HG03442 (cell line): ENCODE measurements at regions not wholly inside any gene's neighbourhood (a gene's known extent, or its start where the extent isn't known, plus 50 kb on each side); places are given as distances from the start of the nearest gene placed in this dataset.
"Not testable (repeated sequence)": the region's sequence is repeated elsewhere in the genome, so short reads cannot be mapped to it uniquely, and the experiment has no call there.

ENCODE experiments used
- ATAC-seq: cut with Tn5 transposase; IDR thresholded peaks from one replicate; pipeline ENCODE4 v1.9.1; 2021; ENCODE audit warnings: mild to moderate bottlenecking, moderate library complexity; ENCODE audit not compliant: unreplicated experiment

DNA sequence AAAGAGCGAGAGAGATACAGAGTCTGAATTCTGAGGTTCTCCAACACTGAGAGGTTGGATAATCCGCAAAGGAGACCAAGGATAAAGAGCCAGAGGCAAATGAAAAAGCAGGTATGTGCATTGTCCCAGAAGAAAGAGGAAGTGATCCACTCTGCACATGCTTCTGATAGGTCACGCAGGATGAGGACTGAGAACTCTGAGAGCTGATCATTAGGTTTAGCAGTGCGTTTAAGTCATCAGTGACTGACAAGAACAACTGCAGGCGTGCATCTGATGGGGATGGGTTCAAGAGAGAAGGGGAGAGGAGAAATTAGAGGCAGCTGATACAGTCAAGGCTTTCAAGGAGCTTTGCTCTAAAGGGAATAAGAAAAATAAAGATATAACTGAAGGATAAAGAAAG, 301.2 kb upstream of the SGK1 start:
- ATAC-seq: peak; percentile 59

DNA sequence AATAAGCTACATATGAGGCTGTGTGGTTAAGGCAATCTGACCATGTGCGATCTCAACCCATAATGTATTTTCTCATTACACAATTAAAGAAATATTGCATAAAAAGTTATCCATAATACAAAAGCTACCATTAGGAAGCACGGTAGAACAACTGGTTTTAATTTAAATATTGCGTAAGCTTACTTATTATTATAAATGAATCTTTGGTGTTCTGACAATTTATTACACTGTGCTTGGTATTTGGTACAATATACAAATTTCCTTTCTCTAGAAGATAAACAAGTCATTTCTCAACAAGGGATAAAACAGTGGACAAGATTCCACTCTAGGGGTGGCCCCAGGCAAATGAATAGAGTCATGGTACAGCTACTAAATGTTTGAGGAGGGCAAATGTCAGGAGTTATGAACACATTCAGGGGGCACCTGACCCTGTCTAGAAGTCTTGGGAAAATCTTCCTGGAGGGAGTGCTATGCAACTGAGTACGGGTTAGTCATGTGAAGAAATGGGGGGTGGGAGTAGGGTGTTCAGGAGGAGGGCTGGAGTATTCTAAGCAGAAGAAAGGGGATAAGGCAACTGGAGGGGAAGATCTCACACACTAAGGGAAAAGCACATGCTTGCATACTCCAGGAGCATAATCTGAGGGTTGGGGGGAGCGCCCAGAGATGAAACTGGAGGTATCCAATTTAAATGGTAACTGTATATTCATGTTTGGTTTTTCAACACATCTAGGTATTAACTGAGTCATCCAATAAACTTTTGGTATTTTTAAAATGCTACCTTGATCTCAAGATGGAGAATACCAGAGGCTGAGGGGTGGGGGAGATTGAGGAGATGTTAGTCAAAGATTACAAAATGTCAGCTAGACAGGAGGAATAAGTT, 296.9 kb upstream of the SGK1 start:
- no peak for ATAC-seq

DNA sequence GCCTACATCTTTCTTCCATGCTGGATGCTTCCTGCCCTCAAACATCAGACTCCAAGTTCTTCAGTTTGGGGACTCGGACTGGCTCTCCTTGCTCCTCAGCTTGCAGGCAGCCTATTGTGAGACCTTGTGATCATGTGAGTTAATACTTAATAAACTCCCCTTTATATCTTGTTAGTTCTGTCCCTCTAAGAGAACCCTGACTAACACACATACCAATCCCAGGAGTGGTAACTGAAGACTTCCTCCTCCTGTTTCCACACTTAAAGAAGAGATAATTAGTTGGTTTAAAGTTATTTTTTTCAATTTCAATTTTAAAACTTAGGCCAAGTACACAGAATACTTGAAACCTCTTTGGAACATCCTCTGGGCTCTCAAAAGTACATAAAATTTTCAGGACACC, 294.2 kb upstream of the SGK1 start:
- not testable (repeated sequence) for ATAC-seq

DNA sequence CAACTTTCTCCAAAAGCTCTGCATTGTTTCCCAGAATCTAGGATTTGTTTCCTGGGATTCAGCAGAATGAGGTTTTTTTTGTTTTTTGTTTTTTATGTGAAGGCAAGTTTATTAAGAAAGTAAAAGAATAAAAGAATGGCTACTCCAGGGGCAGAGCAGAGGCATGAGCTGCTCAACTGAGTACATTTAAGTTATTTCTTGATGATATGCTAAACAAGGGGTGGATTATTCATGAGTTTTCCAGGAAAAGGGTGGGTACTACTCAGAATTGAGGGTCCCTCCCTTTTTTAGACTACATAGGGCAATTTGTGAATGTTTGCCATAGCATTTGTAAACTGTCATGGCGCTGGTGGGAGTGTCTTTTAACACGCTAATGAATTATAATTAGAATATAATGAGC, 292.5 kb upstream of the SGK1 start:
- ATAC-seq: no peak

DNA sequence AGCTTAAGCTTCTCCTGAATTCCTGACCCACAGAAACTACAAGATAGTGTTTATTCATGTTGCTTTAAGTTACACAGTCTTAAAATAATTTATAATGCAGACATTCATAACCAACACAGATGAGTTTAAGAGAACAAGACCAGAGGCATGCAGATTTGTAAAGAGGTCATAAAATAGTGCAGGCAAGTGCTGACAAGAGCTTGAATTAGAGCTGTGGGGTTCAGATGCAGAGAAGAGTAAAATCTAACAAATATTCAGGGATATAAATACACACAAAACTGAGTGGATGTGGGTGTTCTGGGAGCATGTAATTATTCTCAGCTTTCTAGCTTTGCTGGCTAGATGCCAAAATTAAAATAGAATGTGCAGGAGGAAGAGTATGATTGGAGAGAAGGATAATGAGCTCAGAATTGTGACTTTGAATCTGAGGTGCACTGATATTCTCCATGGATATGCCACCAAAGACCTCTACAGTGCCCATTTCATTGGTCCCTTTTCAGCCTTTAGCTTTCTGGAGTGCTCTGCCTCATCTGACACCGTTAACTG, 291.9 kb upstream of the SGK1 start:
- no peak for ATAC-seq

GRCh38 chr6:134607411-134607810, 289.5 kb upstream of the SGK1 start:
- ATAC-seq: no peak

DNA sequence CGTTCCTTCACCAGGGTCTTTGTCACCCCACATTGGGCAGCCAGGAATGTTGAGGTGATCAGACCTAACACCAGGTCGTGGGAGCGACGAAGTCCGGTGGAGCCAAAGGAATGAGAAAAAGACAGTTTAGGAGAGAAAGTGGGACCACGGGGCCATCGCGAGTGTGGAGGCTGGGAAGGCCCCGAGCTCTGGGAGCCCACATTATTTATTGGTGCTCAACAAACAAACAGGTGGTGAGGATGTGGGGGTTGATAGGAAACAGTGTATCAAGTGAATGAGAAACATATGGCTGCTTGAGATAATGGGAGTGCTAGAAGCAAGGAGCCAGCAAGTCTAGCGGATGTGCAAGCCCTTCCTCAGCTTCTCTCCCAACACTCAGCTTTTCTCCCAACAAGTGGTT, 287.1 kb upstream of the SGK1 start:
- ATAC-seq: no peak

GRCh38 chr6:134604014-134604676, 286.2 kb upstream of the SGK1 start:
- no peak for ATAC-seq

DNA sequence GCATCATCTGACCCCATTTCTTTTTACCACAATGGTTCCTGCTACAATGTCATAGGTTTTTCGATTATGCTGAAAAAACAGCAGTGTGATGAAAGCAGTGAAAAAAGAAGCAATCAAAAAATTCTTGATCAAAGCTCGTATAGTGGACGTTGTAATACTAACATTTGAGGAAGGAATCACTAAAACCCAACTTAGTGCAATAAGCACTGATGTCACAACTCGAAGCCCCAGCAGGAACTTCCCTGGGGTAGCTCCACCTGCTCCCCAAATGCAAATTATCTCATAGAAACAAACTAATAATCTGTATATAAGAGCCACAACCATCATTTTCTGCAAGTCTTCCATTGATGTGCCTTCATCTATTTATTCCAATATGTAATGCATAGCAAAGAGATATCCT, 285.6 kb upstream of the SGK1 start:
- ATAC-seq: no peak

GRCh38 chr6:134602123-134602522, 284.2 kb upstream of the SGK1 start:
- no peak for ATAC-seq

DNA sequence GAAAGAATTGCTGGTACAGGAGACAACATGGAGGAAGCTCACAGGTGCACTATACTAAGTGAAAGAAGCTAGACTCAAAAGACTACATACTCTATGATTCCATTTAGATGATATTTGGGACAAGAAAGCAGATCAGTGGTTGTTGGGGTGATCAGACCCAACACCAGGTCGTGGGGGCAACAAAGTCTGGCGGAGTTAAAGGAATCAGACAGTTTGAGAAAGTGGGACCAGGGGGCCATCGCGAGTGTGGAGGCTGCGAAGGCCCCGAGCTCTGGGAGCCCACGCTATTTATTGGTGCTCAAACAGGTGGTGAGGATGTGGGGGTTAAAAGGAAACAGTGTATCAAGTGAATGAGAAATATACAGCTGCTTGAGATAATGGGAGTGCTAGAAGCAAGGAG, 282.8 kb upstream of the SGK1 start:
- ATAC-seq: no peak

DNA sequence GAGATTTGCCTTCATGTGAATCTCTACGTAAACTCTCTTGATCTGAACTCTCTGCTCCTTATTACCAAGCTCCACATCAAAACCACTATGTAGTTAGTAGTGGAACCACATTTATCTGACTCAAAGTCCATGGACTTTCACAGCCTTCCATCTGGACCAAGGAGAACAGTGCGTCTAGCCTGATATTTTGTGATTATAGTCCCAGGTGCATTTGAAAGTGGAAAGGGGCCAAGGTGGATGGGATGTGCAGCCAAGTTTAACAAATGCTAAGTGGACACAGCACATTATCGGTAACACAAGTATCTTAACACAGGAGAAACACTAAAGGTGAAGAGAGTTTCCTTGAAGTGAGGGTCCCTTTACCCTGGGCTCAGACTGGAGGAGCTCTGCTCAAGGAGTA, 281.2 kb upstream of the SGK1 start:
- ATAC-seq: no peak

- ATAC-seq: no peak
These were observed 278.3 kb upstream of the SGK1 start for GRCh38 chr6:134596191-134596590.

- no peak for ATAC-seq
These were observed 277.0 kb upstream of the SGK1 start for GRCh38 chr6:134594881-134595280.

DNA sequence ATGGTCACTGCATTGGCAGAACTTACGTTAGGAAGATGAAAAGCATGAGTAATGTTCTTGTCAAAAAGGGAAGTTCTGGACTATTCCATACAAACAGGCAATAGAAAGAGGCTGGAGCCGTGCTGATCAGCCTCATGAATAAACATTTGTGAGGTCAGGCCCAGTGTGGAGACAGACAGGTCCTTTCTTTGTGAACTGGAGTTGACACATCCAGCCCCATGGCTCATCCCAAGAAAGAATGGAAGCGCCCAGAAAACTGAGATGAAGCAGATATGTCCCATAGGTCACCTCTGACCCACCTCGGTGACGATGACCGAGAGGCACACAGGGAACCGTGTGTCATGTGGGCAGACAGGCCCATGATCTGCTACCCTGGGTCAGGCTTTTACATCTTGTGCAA, 276.0 kb upstream of the SGK1 start:
- no peak for ATAC-seq

DNA sequence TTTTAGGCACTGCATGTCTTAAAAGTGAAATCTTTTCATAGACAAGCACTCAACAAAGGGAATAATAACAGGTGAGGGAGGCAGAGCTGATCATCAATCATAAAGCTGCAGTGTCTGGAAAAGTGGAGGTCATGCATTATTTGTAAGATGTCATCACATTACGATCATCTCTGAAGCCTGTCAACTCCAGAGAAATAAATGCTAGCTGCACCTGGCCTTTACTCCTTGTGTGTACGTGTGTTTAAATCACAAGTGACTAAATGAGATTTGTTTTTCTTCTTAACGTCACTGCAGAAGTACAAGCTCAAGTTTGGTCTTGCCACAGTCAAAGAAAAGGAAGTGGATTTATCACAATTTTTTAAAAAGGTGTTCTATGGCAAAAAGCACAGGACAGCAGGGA, 275.5 kb upstream of the SGK1 start:
- ATAC-seq: no peak

- no peak for ATAC-seq
These were observed 275.1 kb upstream of the SGK1 start for GRCh38 chr6:134593024-134593423.

GRCh38 chr6:134590449-134590848, 272.5 kb upstream of the SGK1 start:
- ATAC-seq: no peak

- ATAC-seq: no peak
These were observed 272.1 kb upstream of the SGK1 start for GRCh38 chr6:134590004-134590403.

- no peak for ATAC-seq
These were observed 271.6 kb upstream of the SGK1 start for GRCh38 chr6:134589512-134589911.

GRCh38 chr6:134588267-134588666, 270.4 kb upstream of the SGK1 start:
- ATAC-seq: no peak

DNA sequence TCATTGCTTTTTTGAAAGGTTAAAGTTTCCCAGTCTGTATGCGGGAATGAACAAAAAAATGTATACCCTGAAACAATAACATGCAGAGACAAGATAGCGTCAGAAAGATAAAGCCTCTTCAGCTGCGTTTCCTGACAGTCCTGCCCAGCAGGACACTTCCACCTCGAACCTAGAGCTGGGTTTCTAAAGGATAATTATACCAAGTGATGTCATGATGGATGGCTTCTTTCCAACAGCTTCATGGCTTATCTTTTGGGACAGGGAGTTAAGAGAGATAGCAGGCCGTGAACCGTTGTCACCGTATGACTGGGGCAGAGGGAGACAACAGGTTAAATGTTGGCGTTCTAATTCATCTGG, 267.6 kb upstream of the SGK1 start:
- ATAC-seq: no peak
